ENCODE measurements at regions not wholly inside any gene's neighbourhood (a gene's known extent, or its start where the extent isn't known, plus 50 kb on each side); places are given as distances from the start of the nearest gene placed in this dataset.

- Histone ChIP-seq H3K4me3 (replicated peaks; ENCODE audit: insufficient read depth, low read length) (no peak overlapping the region), H3K27ac (replicated peaks) (no peak overlapping the region), H3K27me3 (ENCODE audit: insufficient read depth, poor library complexity, severe bottlenecking) (no peaks in the 10 kb centered on the region)
- DNase-seq (ENCODE audit: low read depth in 1 of 2, low spot score in 1 of 2) = no peak
- TF ChIP-seq POLR2AphosphoS5 (IDR thresholded peaks at IDR 0.05; ENCODE audit: low read depth) (no peak), GABPA (IDR thresholded peaks at IDR 0.05; ENCODE audit: low read depth) (no peak), SPI1 (IDR thresholded peaks at IDR 0.05; ENCODE audit: borderline replicate concordance, low read depth) (no peak), CTCF (IDR thresholded peaks at IDR 0.05; ENCODE audit: insufficient read depth, low read length) (no peak), REST (IDR thresholded peaks at IDR 0.05; ENCODE audit: insufficient replicate concordance, low read depth) (no peak)
Measured at GRCh38 chr6:147774856-147775255, 266.4 kb downstream of the SAMD5 start.

- TF ChIP-seq CTCF (IDR thresholded peaks at IDR 0.05; ENCODE audit: insufficient read depth, low read length) (no peak), POLR2AphosphoS5 (IDR thresholded peaks at IDR 0.05; ENCODE audit: low read depth) (no peak), REST (IDR thresholded peaks at IDR 0.05; ENCODE audit: insufficient replicate concordance, low read depth) (no peak), GABPA (IDR thresholded peaks at IDR 0.05; ENCODE audit: low read depth) (no peak)
- H3K27me3 ChIP-seq (ENCODE audit: insufficient read depth, poor library complexity, severe bottlenecking) = no peaks in the 10 kb centered on the region
- no peak overlapping the region for H3K4me3 ChIP-seq (replicated peaks; ENCODE audit: insufficient read depth, low read length)
- H3K27ac ChIP-seq (replicated peaks) = no peak overlapping the region
- no peak for DNase-seq (ENCODE audit: low read depth in 1 of 2, low spot score in 1 of 2)
Measured at GRCh38 chr6:147776631-147777213, 268.2 kb downstream of the SAMD5 start.

DNA sequence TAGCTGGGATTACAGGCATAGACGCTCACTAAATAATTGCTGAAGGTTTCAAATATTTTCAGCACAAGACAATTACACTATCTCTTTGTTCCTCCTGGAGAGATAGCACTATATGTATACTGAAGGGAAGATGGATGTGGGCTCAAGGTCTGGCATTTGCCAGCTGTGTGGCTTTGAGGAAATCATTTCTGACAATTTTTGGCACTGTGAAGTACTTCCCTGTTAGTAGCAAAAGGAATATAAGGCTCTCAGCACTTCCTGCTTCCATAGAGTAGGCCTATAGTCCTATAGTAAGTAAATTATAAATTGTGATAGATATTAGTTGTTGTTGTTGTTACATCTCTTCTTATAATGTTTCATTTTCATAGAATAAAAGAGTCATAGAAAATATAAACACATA lies 271.1 kb downstream of the SAMD5 start:
- no peak for DNase-seq (ENCODE audit: low read depth in 1 of 2, low spot score in 1 of 2)
- no peak overlapping the region for H3K27ac ChIP-seq (replicated peaks)
- TF ChIP-seq GABPA (IDR thresholded peaks at IDR 0.05; ENCODE audit: low read depth) (no peak), CTCF (IDR thresholded peaks at IDR 0.05; ENCODE audit: insufficient read depth, low read length) (no peak), POLR2AphosphoS5 (IDR thresholded peaks at IDR 0.05; ENCODE audit: low read depth) (no peak), REST (IDR thresholded peaks at IDR 0.05; ENCODE audit: insufficient replicate concordance, low read depth) (no peak), SPI1 (IDR thresholded peaks at IDR 0.05; ENCODE audit: borderline replicate concordance, low read depth) (no peak)
- peaks cover 3% of the 10 kb centered on the region for H3K27me3 ChIP-seq (ENCODE audit: insufficient read depth, poor library complexity, severe bottlenecking)
- no peak overlapping the region for H3K4me3 ChIP-seq (replicated peaks; ENCODE audit: insufficient read depth, low read length)

Data from HL-60 (cell line).